HG03354 (cell line): ENCODE measurements at regions not wholly inside any gene's neighbourhood (a gene's known extent, or its start where the extent isn't known, plus 50 kb on each side); places are given as distances from the start of the nearest gene placed in this dataset.

Source experiments
- ATAC-seq: cut with Tn5 transposase; IDR thresholded peaks from one replicate; pipeline ENCODE4 v1.9.1; 2021; ENCODE audit warnings: mild to moderate bottlenecking; ENCODE audit not compliant: unreplicated experiment, poor library complexity, severe bottlenecking

GRCh38 chr5:155866971-155867370 lies 460.0 kb upstream of the SGCD start:
- ATAC-seq: no peak

- no peak for ATAC-seq
These were observed 459.4 kb upstream of the SGCD start for GRCh38 chr5:155867522-155868088.

GRCh38 chr5:155870636-155871035 lies 456.3 kb upstream of the SGCD start:
- ATAC-seq: no peak

GRCh38 chr5:155871623-155872022 lies 455.3 kb upstream of the SGCD start:
- no peak for ATAC-seq

GRCh38 chr5:155872629-155873220 lies 454.2 kb upstream of the SGCD start:
- ATAC-seq: no peak

- no peak for ATAC-seq
These were observed 447.9 kb upstream of the SGCD start for GRCh38 chr5:155878991-155879575.

GRCh38 chr5:155884041-155884440 lies 442.9 kb upstream of the SGCD start:
- no peak for ATAC-seq

- ATAC-seq: no peak
These were observed 441.8 kb upstream of the SGCD start for GRCh38 chr5:155885199-155885598.

GRCh38 chr5:155886311-155887031 lies 440.5 kb upstream of the SGCD start:
- no peak for ATAC-seq

- ATAC-seq: no peak
These were observed 431.5 kb upstream of the SGCD start for GRCh38 chr5:155895484-155895883.

GRCh38 chr5:155897761-155898160 lies 429.2 kb upstream of the SGCD start:
- ATAC-seq: no peak

GRCh38 chr5:155898284-155898683 lies 428.7 kb upstream of the SGCD start:
- no peak for ATAC-seq

GRCh38 chr5:155903791-155904190 lies 423.2 kb upstream of the SGCD start:
- ATAC-seq: no peak

GRCh38 chr5:155905364-155905763 lies 421.6 kb upstream of the SGCD start:
- ATAC-seq: no peak

- ATAC-seq: no peak
These were observed 420.9 kb upstream of the SGCD start for GRCh38 chr5:155906046-155906445.

- no peak for ATAC-seq
These were observed 418.4 kb upstream of the SGCD start for GRCh38 chr5:155908543-155908942.

GRCh38 chr5:155912291-155912690 lies 414.7 kb upstream of the SGCD start:
- ATAC-seq: no peak

- ATAC-seq: no peak
These were observed 412.2 kb upstream of the SGCD start for GRCh38 chr5:155914766-155915165.

- no peak for ATAC-seq
These were observed 411.4 kb upstream of the SGCD start for GRCh38 chr5:155915601-155916000.

- ATAC-seq: no peak
These were observed 407.8 kb upstream of the SGCD start for GRCh38 chr5:155919126-155919525.

- no peak for ATAC-seq
These were observed 407.2 kb upstream of the SGCD start for GRCh38 chr5:155919725-155920124.
